HG03045 (cell line): ENCODE measurements at regions not wholly inside any gene's neighbourhood (a gene's known extent, or its start where the extent isn't known, plus 50 kb on each side); places are given as distances from the start of the nearest gene placed in this dataset.
"Not testable (repeated sequence)": the region's sequence is repeated elsewhere in the genome, so short reads cannot be mapped to it uniquely, and the experiment has no call there.

ENCODE experiments used
- ATAC-seq: cut with Tn5 transposase; IDR thresholded peaks from one replicate; pipeline ENCODE4 v1.9.1; 2021; ENCODE audit warnings: mild to moderate bottlenecking, moderate library complexity; ENCODE audit not compliant: unreplicated experiment

- not testable (repeated sequence) for ATAC-seq
Observed at GRCh38 chr4:102397056-102397455, 51.8 kb upstream of the SLC39A8 start.

GRCh38 chr4:102399021-102399420, 53.7 kb upstream of the SLC39A8 start:
- no peak for ATAC-seq

- ATAC-seq: no peak
Observed at GRCh38 chr4:102400898-102401297, 55.6 kb upstream of the SLC39A8 start.

GRCh38 chr4:102402223-102402622, 56.9 kb upstream of the SLC39A8 start:
- ATAC-seq: no peak

- no peak for ATAC-seq
Observed at GRCh38 chr4:102403116-102403515, 57.8 kb upstream of the SLC39A8 start.

GRCh38 chr4:102404431-102404969, 59.2 kb upstream of the SLC39A8 start:
- ATAC-seq: no peak

GRCh38 chr4:102405821-102406401, 60.6 kb upstream of the SLC39A8 start:
- ATAC-seq: no peak

- not testable (repeated sequence) for ATAC-seq
Observed at GRCh38 chr4:102410884-102411283, 65.6 kb upstream of the SLC39A8 start.

- ATAC-seq: no peak
Observed at GRCh38 chr4:102411408-102411807, 66.1 kb upstream of the SLC39A8 start.

- no peak for ATAC-seq
Observed at GRCh38 chr4:102416765-102417164, 71.5 kb upstream of the SLC39A8 start.

GRCh38 chr4:102420563-102421398, 75.5 kb upstream of the SLC39A8 start:
- no peak for ATAC-seq

GRCh38 chr4:102422843-102423242, 77.6 kb upstream of the SLC39A8 start:
- ATAC-seq: no peak

GRCh38 chr4:102423375-102423774, 77.8 kb upstream of the NFKB1 start:
- no peak for ATAC-seq

GRCh38 chr4:102427371-102427998, 73.7 kb upstream of the NFKB1 start:
- ATAC-seq: no peak

GRCh38 chr4:102428122-102428521, 73.0 kb upstream of the NFKB1 start:
- ATAC-seq: no peak

GRCh38 chr4:102429553-102429952, 71.6 kb upstream of the NFKB1 start:
- ATAC-seq: no peak

- no peak for ATAC-seq
Observed at GRCh38 chr4:102430461-102430910, 70.7 kb upstream of the NFKB1 start.

- ATAC-seq: no peak
Observed at GRCh38 chr4:102431608-102431961, 69.6 kb upstream of the NFKB1 start.

GRCh38 chr4:102437111-102437510, 64.0 kb upstream of the NFKB1 start:
- ATAC-seq: no peak

GRCh38 chr4:102438396-102439235, 62.5 kb upstream of the NFKB1 start:
- no peak for ATAC-seq

- ATAC-seq: no peak
Observed at GRCh38 chr4:102439236-102439614, 61.9 kb upstream of the NFKB1 start.
